Uterus (tissue), 3 donors: ENCODE measurements at regions not wholly inside any gene's neighbourhood (a gene's known extent, or its start where the extent isn't known, plus 50 kb on each side); places are given as distances from the start of the nearest gene placed in this dataset.
A peak's percentile ranks its signal among the peaks of the same experiment; 100 is the strongest.

Experiments used
- DNase-seq, 2 donors: peaks; one replicate each; pipeline ENCODE4 v3.0.0-alpha.2; 2019 to 2020
- H3K27ac ChIP-seq, 2 donors: fragments of 200-600 bp; sonication (generic); 1 replicate in 1 of 2; 2 replicates in 1 of 2; pipeline ENCODE4 v1.5.1; 2016 to 2018
- H3K27me3 ChIP-seq, 2 donors: fragments of 200-600 bp; sonication (generic); one replicate each; pipeline ENCODE4 v1.5.1; 2018 to 2019; ENCODE audit warnings: control low read depth in 1 of 2
- H3K36me3 ChIP-seq, 2 donors: fragments of 200-600 bp; sonication (generic); one replicate each; pipeline ENCODE4 v1.5.1; 2019; ENCODE audit warnings: control low read depth in 1 of 2
- H3K4me1 ChIP-seq, 2 donors: fragments of 200-600 bp; sonication (generic); one replicate each; pipeline ENCODE4 v1.5.1; 2018 to 2019; ENCODE audit warnings: control low read depth in 1 of 2
- H3K4me3 ChIP-seq, 2 donors: fragments of 200-600 bp; sonication (generic); 1 replicate in 1 of 2; 2 replicates in 1 of 2; pipeline ENCODE4 v1.5.1; 2018 to 2019; ENCODE audit warnings: mild to moderate bottlenecking in 1 of 2
- H3K9me3 ChIP-seq, 2 donors: fragments of 200-600 bp; sonication (generic); one replicate each; pipeline ENCODE4 v1.5.1; 2019; ENCODE audit warnings: control low read depth in 1 of 2
- POLR2A ChIP-seq, 2 donors: fragments of 450-650 bp; IDR thresholded peaks; one replicate each; pipeline ENCODE4 v1.6.1; 2016; ENCODE audit warnings: antibody characterized with exemption in 2 of 2, mild to moderate bottlenecking in 1 of 2, moderate library complexity in 1 of 2
- intact Hi-C: fragments of 100-400 bp; cut with DNase I; formaldehyde crosslinking; loops from one replicate; pipeline ENCODE4 v1.15.1; 2023; ENCODE audit warnings: low total_unique reads
- TF ChIP-seq, protein P1 (sequence below), 4 experiments: fragments of 200-600 bp in 2 of 4; fragments of 450-650 bp in 2 of 4; sonication (generic) in 2 of 4; IDR thresholded peaks; one replicate each; pipeline ENCODE4 v1.5.1; 2016 to 2019; ENCODE audit warnings: antibody characterized with exemption in 4 of 4, mild to moderate bottlenecking in 2 of 4, moderate library complexity in 1 of 4
- donor health status: DM: yes; HTN: yes; CAD: no.

DNA sequence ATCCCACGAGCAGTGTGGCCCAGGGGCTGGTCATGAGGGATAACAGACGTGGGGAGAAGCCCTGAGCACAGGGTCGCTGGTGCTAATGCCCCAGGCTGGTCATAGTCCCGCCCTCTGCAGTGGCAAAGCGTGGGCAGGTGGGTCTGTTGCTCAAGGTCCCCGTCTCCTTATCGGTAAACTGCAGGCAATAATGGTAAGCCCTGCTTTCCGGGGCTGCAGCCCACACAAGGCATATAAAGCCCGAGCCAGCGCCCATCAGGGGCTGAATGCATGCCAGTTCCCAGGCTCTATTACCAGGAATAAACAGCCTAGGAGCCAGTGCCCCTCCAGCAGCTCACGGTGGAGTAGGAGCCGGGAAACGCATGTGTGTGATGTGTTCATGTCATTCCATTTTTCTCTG is 261.0 kb downstream of the BRD1 start:
- no peaks in the 10 kb centered on the region for H3K9me3 ChIP-seq
- DNase-seq: peak in 1 of 2 donors; percentile 2
- no peak overlapping the region for H3K27ac ChIP-seq
- no peaks in the 10 kb centered on the region for H3K36me3 ChIP-seq
- no peaks in the 10 kb centered on the region for H3K27me3 ChIP-seq
- no peak for TF ChIP-seq POLR2A (IDR thresholded peaks at IDR 0.05)
- TF ChIP-seq, protein P1, sequence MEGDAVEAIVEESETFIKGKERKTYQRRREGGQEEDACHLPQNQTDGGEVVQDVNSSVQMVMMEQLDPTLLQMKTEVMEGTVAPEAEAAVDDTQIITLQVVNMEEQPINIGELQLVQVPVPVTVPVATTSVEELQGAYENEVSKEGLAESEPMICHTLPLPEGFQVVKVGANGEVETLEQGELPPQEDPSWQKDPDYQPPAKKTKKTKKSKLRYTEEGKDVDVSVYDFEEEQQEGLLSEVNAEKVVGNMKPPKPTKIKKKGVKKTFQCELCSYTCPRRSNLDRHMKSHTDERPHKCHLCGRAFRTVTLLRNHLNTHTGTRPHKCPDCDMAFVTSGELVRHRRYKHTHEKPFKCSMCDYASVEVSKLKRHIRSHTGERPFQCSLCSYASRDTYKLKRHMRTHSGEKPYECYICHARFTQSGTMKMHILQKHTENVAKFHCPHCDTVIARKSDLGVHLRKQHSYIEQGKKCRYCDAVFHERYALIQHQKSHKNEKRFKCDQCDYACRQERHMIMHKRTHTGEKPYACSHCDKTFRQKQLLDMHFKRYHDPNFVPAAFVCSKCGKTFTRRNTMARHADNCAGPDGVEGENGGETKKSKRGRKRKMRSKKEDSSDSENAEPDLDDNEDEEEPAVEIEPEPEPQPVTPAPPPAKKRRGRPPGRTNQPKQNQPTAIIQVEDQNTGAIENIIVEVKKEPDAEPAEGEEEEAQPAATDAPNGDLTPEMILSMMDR (IDR thresholded peaks at IDR 0.05): no peak
- H3K4me3 ChIP-seq: no peak overlapping the region
- H3K4me1 ChIP-seq: no peaks in the 10 kb centered on the region
- intact Hi-C loops: no loop called here

DNA sequence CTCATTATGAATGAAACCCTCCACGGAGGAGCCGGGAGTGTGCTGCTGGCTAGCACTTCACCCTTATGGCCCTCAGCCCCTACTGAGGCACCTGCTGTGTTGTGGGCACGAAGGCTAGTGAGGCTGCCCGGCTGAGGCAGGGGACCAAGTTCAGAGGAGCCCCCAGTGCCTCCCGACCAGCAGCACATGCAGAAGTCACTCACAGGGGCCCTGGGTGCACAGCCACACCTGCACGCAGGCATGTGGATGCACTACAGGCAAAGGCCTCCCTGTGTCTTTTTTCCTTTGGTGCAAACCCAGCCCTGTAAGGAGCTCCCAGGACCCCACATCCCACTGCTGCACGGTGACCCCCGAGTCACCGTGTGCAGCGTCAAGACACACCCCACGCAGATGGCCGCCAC is 261.5 kb downstream of the BRD1 start:
- Histone ChIP-seq H3K36me3 (no peaks in the 10 kb centered on the region), H3K4me1 (no peaks in the 10 kb centered on the region), H3K27me3 (no peaks in the 10 kb centered on the region), H3K9me3 (no peaks in the 10 kb centered on the region), H3K27ac (no peak overlapping the region), H3K4me3 (no peak overlapping the region)
- no peak for TF ChIP-seq POLR2A (IDR thresholded peaks at IDR 0.05)
- TF ChIP-seq, protein P1 (IDR thresholded peaks at IDR 0.05): no peak
- DNase-seq: no peak
- intact Hi-C loops: no loop called here

DNA sequence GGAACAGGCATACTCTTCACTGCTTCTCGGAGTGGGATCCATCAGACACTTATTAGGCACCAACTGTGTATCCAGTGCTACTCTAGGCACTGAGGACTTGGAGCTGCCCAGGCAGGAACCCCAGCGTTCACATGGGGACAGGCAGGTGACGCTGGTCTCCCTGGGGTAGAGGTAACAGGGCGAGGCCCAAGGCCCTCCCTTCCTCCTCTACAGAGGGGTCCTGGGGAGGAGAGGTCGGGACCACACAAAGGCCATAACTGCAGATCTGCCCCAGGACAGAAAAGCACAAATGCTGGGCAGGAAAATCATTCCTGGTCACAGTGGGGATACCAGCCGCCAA is 262.2 kb downstream of the BRD1 start:
- H3K4me3 ChIP-seq: no peak overlapping the region
- H3K4me1 ChIP-seq: no peaks in the 10 kb centered on the region
- no peaks in the 10 kb centered on the region for H3K9me3 ChIP-seq
- TF ChIP-seq, protein P1 (IDR thresholded peaks at IDR 0.05): no peak
- no peak for TF ChIP-seq POLR2A (IDR thresholded peaks at IDR 0.05)
- intact Hi-C loops: no loop called here
- H3K27me3 ChIP-seq: no peaks in the 10 kb centered on the region
- DNase-seq: no peak
- no peaks in the 10 kb centered on the region for H3K36me3 ChIP-seq
- no peak overlapping the region for H3K27ac ChIP-seq

DNA sequence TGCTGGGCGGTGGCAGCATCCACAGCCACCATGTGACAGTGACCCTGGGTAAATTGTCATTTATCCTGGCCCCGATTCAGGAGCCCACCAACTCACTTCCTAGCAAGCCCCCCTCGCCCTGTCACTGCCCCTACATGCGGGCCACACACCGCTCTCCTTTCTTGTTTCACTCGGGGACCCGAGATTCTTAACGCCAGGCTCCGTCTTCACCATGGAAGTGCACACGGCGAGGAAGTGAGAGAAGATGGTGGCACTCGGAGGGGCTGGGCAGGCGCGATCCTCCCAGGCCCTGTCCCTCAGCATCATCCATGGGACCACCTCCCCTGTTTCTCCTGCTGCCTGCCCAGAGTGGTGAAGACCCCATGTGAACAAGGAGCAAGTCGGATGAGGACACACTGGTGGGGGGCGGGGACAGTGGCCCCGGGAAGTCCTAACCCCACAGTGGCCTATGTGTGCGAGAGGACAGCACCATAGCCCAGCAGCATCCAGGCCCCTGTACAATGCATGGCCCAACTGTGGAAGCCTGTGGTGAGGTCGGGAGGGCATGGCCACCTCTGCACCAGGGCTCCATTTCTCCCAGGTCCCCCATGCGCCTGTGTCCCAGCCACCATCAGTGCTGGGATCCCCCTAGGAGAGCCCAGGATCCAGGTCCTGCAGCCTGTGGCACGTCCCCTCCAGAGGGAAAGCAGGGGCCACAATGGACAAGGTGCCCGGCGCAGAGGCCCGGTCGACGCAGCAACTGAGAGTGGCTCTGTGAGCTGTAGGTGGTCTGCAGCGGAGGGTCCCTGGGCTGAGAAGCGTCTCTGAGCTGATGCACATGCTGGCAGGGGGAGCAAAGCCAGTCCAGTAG is 262.8 kb downstream of the BRD1 start:
- H3K4me3 ChIP-seq: no peak overlapping the region
- H3K4me1 ChIP-seq: no peaks in the 10 kb centered on the region
- no peaks in the 10 kb centered on the region for H3K9me3 ChIP-seq
- no peaks in the 10 kb centered on the region for H3K27me3 ChIP-seq
- no peaks in the 10 kb centered on the region for H3K36me3 ChIP-seq
- TF ChIP-seq POLR2A (IDR thresholded peaks at IDR 0.05): no peak
- TF ChIP-seq, protein P1 (IDR thresholded peaks at IDR 0.05): no peak
- no peak overlapping the region for H3K27ac ChIP-seq
- DNase-seq: peak in 1 of 2 donors; percentile 1
- intact Hi-C loops: loop anchor here (5.0 kb wide), 2 partner anchors 47 to 58 kb away; no protein-coding TSS in a partner anchor

DNA sequence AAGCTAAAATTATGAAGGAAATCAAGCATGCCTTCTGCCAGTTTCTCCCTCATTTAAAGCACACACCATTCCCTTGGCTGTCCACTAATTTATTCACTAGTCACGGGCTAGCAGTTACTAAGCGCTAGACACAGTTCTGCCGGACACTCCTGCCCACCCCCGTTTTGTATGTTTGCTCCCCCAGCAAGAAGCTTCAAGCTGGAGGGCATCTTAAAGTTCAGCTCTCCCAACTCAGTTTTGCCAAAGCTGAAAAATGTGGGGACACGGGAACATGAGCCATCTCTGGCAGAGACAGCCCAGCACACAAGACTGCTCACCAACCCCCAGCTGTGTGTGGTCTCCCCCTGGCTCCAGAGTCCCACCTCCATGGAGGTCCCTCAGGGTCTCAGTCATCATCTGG is 263.6 kb downstream of the BRD1 start:
- Histone ChIP-seq H3K27me3 (no peaks in the 10 kb centered on the region), H3K27ac (no peak overlapping the region), H3K4me1 (no peaks in the 10 kb centered on the region), H3K36me3 (no peaks in the 10 kb centered on the region), H3K9me3 (no peaks in the 10 kb centered on the region), H3K4me3 (no peak overlapping the region)
- TF ChIP-seq POLR2A (IDR thresholded peaks at IDR 0.05): no peak
- TF ChIP-seq, protein P1 (IDR thresholded peaks at IDR 0.05): no peak
- peak in 1 of 2 donors; percentile 4 for DNase-seq
- intact Hi-C loops: loop anchor here (5.0 kb wide), 2 partner anchors 48 to 57 kb away; no protein-coding TSS in a partner anchor
